Panc1 (cell line): ENCODE measurements at regions not wholly inside any gene's neighbourhood (a gene's known extent, or its start where the extent isn't known, plus 50 kb on each side); places are given as distances from the start of the nearest gene placed in this dataset.

Experiments
- ATAC-seq: fragments of 200-7000 bp; cut with Tn5 transposase; 2 replicates; pipeline ENCODE4 v1.9.1; 2020; ENCODE audit warnings: mild to moderate bottlenecking, moderate library complexity
- BruUV-seq: library from RNA; stranded (reverse); fragments of 400-500 nt; replicated peaks from 2 replicates; lab custom pipeline; 2021; lab: Mats Ljungman, UMichigan
- CTCF ChIA-PET: fragments of 300-600 bp; sonication (Branson Sonifier 250); formaldehyde crosslinking; loops from one replicate; lab custom pipeline; 2022; ENCODE audit warnings: antibody characterized with exemption; lab: Charles Lee
- POLR2A ChIA-PET: fragments of 300-600 bp; sonication (Branson Sonifier 250); formaldehyde crosslinking; loops from one replicate; lab custom pipeline; 2022; ENCODE audit warnings: antibody characterized with exemption; lab: Charles Lee
- DNase-seq: peaks from one replicate; pipeline ENCODE4 v3.0.0-alpha.2; 2010; ENCODE audit warnings: low read depth, low spot score
- H3K27ac ChIP-seq: 2 replicates; pipeline ENCODE4 v1.5.1; 2011; ENCODE audit warnings: mild to moderate bottlenecking, low read length, inconsistent platforms
- H3K27me3 ChIP-seq: fragments of 200-500 bp; sonication (Bioruptor generic); 2 replicates; pipeline ENCODE4 v1.6.0; 2014; ENCODE audit warnings: low read length, inconsistent platforms; ENCODE audit not compliant: control insufficient read depth, insufficient read depth
- H3K36me3 ChIP-seq: fragments of 200-500 bp; sonication (Bioruptor generic); 2 replicates; pipeline ENCODE4 v1.5.1; 2014; ENCODE audit warnings: inconsistent platforms, mild to moderate bottlenecking, low read length, moderate library complexity; ENCODE audit not compliant: control insufficient read depth, insufficient read depth
- H3K4me1 ChIP-seq: 2 replicates; pipeline ENCODE4 v1.5.1; 2011; ENCODE audit warnings: inconsistent platforms, mild to moderate bottlenecking, low read length, moderate library complexity; ENCODE audit not compliant: control insufficient read depth, insufficient read depth
- H3K4me3 ChIP-seq, 2 experiments: 2 replicates each; pipeline ENCODE4 v1.5.1; 2011 to 2012; ENCODE audit warnings: low read depth in 2 of 2, low read length in 2 of 2, mild to moderate bottlenecking in 2 of 2, inconsistent platforms in 1 of 2, moderate library complexity in 1 of 2
- H3K9me3 ChIP-seq: fragments of 200-500 bp; sonication (Bioruptor generic); 2 replicates; pipeline ENCODE4 v1.5.1; 2014; ENCODE audit warnings: low read depth, mild to moderate bottlenecking, inconsistent platforms, low read length, moderate library complexity; ENCODE audit not compliant: control insufficient read depth, insufficient read depth
- POLR2AphosphoS5 ChIP-seq: IDR thresholded peaks from 2 replicates; pipeline ENCODE4 v1.6.1; 2012; ENCODE audit warnings: mild to moderate bottlenecking, low read depth, low read length, moderate library complexity
- SIN3A ChIP-seq: IDR thresholded peaks from 2 replicates; pipeline ENCODE4 v1.6.1; 2012; ENCODE audit warnings: low read depth, mild to moderate bottlenecking, low read length, moderate library complexity, borderline replicate concordance; ENCODE audit not compliant: insufficient read depth
- TCF7L2 ChIP-seq: IDR thresholded peaks from 2 replicates; pipeline ENCODE4 v1.6.1; 2011; ENCODE audit warnings: mild to moderate bottlenecking, low read depth, low read length, inconsistent platforms
- in situ Hi-C: cut with HindIII; loops from 2 replicates; pipeline ENCODE4 v1.10.0; 2016; ENCODE audit warnings: low sequenced_read_pairs, low pct_unique_long_range_greater_than_20kb
- intact Hi-C: fragments of 100-400 bp; cut with micrococcal nuclease; formaldehyde crosslinking; loops from one replicate; pipeline ENCODE4 v1.10.0; 2022; ENCODE audit not compliant: unreplicated experiment
- TF ChIP-seq, protein P1 (sequence below): fragments of 450-650 bp; IDR thresholded peaks from 2 replicates; pipeline ENCODE4 v1.5.1; 2017; ENCODE audit warnings: mild to moderate bottlenecking
- TF ChIP-seq, protein P2 (sequence below), 2 experiments: IDR thresholded peaks; 2 replicates each; pipeline ENCODE4 v1.6.1; 2011 to 2012; ENCODE audit warnings: low read depth in 2 of 2, control low read depth in 1 of 2, low read length in 1 of 2, mild to moderate bottlenecking in 1 of 2, moderate library complexity in 1 of 2; ENCODE audit not compliant: insufficient read depth in 1 of 2

- intact Hi-C loops, result no loop called here
- no TSS peak for BruUV-seq
- POLR2A ChIA-PET, result no interaction called here
- no peaks in the 10 kb centered on the region for H3K36me3 ChIP-seq
- ATAC-seq (no peak), DNase-seq (no peak)
- H3K4me1 ChIP-seq, result no peaks in the 10 kb centered on the region
- no peak overlapping the region for H3K27ac ChIP-seq
- H3K4me3 ChIP-seq, result no peak overlapping the region
- no peaks in the 10 kb centered on the region for H3K9me3 ChIP-seq
- in situ Hi-C loops, result no loop called here
- CTCF ChIA-PET, result no interaction called here
- TF ChIP-seq SIN3A, result no peak
- no peak for TF ChIP-seq POLR2AphosphoS5
- TF ChIP-seq, protein P1, sequence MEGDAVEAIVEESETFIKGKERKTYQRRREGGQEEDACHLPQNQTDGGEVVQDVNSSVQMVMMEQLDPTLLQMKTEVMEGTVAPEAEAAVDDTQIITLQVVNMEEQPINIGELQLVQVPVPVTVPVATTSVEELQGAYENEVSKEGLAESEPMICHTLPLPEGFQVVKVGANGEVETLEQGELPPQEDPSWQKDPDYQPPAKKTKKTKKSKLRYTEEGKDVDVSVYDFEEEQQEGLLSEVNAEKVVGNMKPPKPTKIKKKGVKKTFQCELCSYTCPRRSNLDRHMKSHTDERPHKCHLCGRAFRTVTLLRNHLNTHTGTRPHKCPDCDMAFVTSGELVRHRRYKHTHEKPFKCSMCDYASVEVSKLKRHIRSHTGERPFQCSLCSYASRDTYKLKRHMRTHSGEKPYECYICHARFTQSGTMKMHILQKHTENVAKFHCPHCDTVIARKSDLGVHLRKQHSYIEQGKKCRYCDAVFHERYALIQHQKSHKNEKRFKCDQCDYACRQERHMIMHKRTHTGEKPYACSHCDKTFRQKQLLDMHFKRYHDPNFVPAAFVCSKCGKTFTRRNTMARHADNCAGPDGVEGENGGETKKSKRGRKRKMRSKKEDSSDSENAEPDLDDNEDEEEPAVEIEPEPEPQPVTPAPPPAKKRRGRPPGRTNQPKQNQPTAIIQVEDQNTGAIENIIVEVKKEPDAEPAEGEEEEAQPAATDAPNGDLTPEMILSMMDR, result no peak
- TF ChIP-seq TCF7L2, result no peak
- TF ChIP-seq, protein P2, sequence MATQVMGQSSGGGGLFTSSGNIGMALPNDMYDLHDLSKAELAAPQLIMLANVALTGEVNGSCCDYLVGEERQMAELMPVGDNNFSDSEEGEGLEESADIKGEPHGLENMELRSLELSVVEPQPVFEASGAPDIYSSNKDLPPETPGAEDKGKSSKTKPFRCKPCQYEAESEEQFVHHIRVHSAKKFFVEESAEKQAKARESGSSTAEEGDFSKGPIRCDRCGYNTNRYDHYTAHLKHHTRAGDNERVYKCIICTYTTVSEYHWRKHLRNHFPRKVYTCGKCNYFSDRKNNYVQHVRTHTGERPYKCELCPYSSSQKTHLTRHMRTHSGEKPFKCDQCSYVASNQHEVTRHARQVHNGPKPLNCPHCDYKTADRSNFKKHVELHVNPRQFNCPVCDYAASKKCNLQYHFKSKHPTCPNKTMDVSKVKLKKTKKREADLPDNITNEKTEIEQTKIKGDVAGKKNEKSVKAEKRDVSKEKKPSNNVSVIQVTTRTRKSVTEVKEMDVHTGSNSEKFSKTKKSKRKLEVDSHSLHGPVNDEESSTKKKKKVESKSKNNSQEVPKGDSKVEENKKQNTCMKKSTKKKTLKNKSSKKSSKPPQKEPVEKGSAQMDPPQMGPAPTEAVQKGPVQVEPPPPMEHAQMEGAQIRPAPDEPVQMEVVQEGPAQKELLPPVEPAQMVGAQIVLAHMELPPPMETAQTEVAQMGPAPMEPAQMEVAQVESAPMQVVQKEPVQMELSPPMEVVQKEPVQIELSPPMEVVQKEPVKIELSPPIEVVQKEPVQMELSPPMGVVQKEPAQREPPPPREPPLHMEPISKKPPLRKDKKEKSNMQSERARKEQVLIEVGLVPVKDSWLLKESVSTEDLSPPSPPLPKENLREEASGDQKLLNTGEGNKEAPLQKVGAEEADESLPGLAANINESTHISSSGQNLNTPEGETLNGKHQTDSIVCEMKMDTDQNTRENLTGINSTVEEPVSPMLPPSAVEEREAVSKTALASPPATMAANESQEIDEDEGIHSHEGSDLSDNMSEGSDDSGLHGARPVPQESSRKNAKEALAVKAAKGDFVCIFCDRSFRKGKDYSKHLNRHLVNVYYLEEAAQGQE (IDR thresholded peaks at IDR 0.05; ENCODE audit: insufficient read depth in 1 of 2, low read depth in 2 of 2, low read length in 1 of 2), result no peak
- H3K27me3 ChIP-seq, result no peaks in the 10 kb centered on the region
Measured at GRCh38 chr3:78353231-78353630, 1313.3 kb downstream of the ROBO2 start.

DNA sequence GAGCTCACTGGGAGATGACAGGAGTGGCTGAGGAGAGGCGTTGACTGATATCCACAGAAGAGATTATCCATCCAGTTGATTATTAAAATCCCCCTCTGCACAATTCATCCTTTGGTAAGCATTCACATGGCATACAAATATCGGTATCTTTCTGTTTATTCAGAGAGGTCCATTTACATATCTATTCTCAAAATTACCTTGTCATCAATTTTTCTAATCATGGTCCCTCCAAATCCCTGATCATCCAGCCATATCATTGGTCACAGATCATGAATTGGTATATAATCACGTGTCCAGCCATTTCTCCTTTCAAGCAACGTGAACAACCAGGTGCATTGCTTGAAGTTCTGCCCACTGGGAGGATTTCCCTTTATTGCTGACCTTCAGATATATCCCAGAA lies 1321.0 kb downstream of the ROBO2 start:
- CTCF ChIA-PET, result no interaction called here
- Histone ChIP-seq H3K4me3 (no peak overlapping the region), H3K36me3 (no peaks in the 10 kb centered on the region), H3K27me3 (no peaks in the 10 kb centered on the region), H3K27ac (no peak overlapping the region), H3K4me1 (no peaks in the 10 kb centered on the region), H3K9me3 (no peaks in the 10 kb centered on the region)
- no peak for DNase-seq
- BruUV-seq, result no TSS peak
- no peak for ATAC-seq
- POLR2A ChIA-PET, result no interaction called here
- TF ChIP-seq POLR2AphosphoS5, result no peak
- no peak for TF ChIP-seq TCF7L2
- TF ChIP-seq, protein P2 (IDR thresholded peaks at IDR 0.05; ENCODE audit: insufficient read depth in 1 of 2, low read depth in 2 of 2, low read length in 1 of 2), result no peak
- TF ChIP-seq, protein P1, result no peak
- in situ Hi-C loops (no loop called here), intact Hi-C loops (no loop called here)
